Caco-2 (cell line): ENCODE measurements at regions not wholly inside any gene's neighbourhood (a gene's known extent, or its start where the extent isn't known, plus 50 kb on each side); places are given as distances from the start of the nearest gene placed in this dataset.
"Not testable (repeated sequence)": the region's sequence is repeated elsewhere in the genome, so short reads cannot be mapped to it uniquely, and the experiment has no call there.

Experiments used
- BruUV-seq: library from RNA; stranded (reverse); fragments of 400-500 nt; replicated peaks from 2 replicates; lab custom pipeline; 2021; lab: Mats Ljungman, UMichigan
- CTCF ChIA-PET: fragments of 300-600 bp; sonication (Branson Sonifier 250); formaldehyde crosslinking; loops from one replicate; lab custom pipeline; 2022; ENCODE audit warnings: antibody characterized with exemption; lab: Charles Lee
- POLR2A ChIA-PET: fragments of 300-600 bp; sonication (Branson Sonifier 250); formaldehyde crosslinking; loops from one replicate; lab custom pipeline; 2022; ENCODE audit warnings: antibody characterized with exemption; lab: Charles Lee
- DNase-seq, 2 experiments: peaks; one replicate each; pipeline versions ENCODE4 v3.0.0 to v3.0.0-alpha.2; 2020 to 2022
- H3K27me3 ChIP-seq: replicated peaks from 2 replicates; pipeline ENCODE4 v1.6.0; 2011; ENCODE audit warnings: low read length; ENCODE audit not compliant: control insufficient read depth, insufficient read depth
- H3K36me3 ChIP-seq: 2 replicates; pipeline ENCODE4 v1.5.1; 2011; ENCODE audit warnings: low read length; ENCODE audit not compliant: control insufficient read depth, insufficient read depth
- H3K4me1 ChIP-seq: fragments of 250-450 bp; sonication (Bioruptor Pico); 2 replicates; pipeline ENCODE4 v1.5.1; 2020; ENCODE audit warnings: mild to moderate bottlenecking
- H3K4me3 ChIP-seq: 2 replicates; pipeline ENCODE4 v1.5.1; 2011; ENCODE audit warnings: low read depth, mild to moderate bottlenecking, control low read depth, low read length
- H3K9me3 ChIP-seq: fragments of 250-450 bp; sonication (Bioruptor Pico); 2 replicates; pipeline ENCODE4 v1.5.1; 2020; ENCODE audit warnings: mild to moderate bottlenecking, moderate library complexity
- H3K27ac Mint-ChIP-seq: one replicate; pipeline ENCODE4 v1.8.0; 2022; ENCODE audit warnings: mixed read lengths; ENCODE audit not compliant: unreplicated experiment
- H3K27me3 Mint-ChIP-seq: one replicate; pipeline ENCODE4 v1.8.0; 2022; ENCODE audit warnings: mixed read lengths; ENCODE audit not compliant: insufficient read depth, unreplicated experiment
- H3K36me3 Mint-ChIP-seq: one replicate; pipeline ENCODE4 v1.8.0; 2022; ENCODE audit warnings: mild to moderate bottlenecking, mixed read lengths; ENCODE audit not compliant: insufficient read depth, unreplicated experiment
- H3K4me1 Mint-ChIP-seq: one replicate; pipeline ENCODE4 v1.8.0; 2022; ENCODE audit warnings: low read depth, mixed read lengths; ENCODE audit not compliant: unreplicated experiment
- H3K4me3 Mint-ChIP-seq: one replicate; pipeline ENCODE4 v1.8.0; 2022; ENCODE audit warnings: mild to moderate bottlenecking, moderate library complexity, mixed read lengths; ENCODE audit not compliant: unreplicated experiment
- H3K9me3 Mint-ChIP-seq: one replicate; pipeline ENCODE4 v1.8.0; 2022; ENCODE audit warnings: mixed read lengths; ENCODE audit not compliant: unreplicated experiment
- intact Hi-C: fragments of 100-400 bp; cut with micrococcal nuclease; formaldehyde crosslinking; loops from one replicate; pipeline ENCODE4 v1.10.0; 2022; ENCODE audit not compliant: unreplicated experiment
- TF ChIP-seq, protein P1 (sequence below), 2 experiments: fragments of 200-600 bp in 1 of 2; IDR thresholded peaks; 1 replicate in 1 of 2; 2 replicates in 1 of 2; pipeline versions ENCODE4 v1.5.1 to v1.8.0; 2011 to 2022; ENCODE audit warnings: antibody characterized with exemption in 1 of 2, control low read depth in 1 of 2, inconsistent platforms in 1 of 2, low read depth in 1 of 2, low read length in 1 of 2, mild to moderate bottlenecking in 1 of 2, moderate library complexity in 1 of 2; ENCODE audit not compliant: insufficient read depth in 1 of 2, severe bottlenecking in 1 of 2, unreplicated experiment in 1 of 2

DNA sequence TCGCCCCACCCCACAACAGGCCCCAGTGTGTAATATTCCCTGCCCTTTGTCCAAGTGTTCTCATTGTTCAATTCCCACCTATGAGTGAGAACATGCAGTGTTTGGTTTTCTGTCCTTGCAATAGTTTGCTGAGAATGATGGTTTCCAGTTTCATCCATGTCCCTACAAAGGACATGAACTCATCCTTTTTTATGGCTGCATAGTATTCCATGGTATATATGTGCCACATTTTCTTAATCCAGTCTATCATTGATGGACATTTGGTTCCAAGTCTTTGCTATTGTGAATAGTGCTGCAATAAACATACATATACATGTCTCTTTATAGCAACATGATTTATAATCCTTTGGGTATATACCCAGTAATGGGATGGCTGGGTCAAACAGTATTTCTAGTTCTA is 132.7 kb downstream of the SNX10 start:
- POLR2A ChIA-PET: not testable (repeated sequence)

DNA sequence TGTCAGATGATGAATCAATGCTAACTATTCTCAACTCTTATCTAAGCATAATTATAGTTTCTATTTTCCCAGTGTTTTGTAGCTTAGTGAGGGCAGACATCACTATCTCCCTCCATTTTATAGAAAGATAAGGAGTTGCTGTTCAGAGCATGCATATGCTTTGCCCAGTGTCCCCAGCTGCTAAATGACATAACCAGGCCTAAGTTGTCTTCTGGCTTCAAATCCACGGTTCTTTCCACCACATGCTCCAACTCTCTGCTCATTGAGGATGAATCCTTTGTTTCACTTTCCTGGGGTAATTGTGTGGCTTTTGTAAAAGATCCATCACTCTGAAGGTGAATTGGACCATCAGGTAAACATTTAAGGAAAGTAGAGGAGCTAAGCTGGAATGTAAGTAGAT is 134.0 kb downstream of the SNX10 start:
- no peaks in the 10 kb centered on the region for H3K36me3 Mint-ChIP-seq
- ChIA-PET POLR2A (no interaction called here), CTCF (no interaction called here)
- H3K9me3 Mint-ChIP-seq: no peaks in the 10 kb centered on the region
- Histone ChIP-seq H3K36me3 (no peaks in the 10 kb centered on the region), H3K4me1 (no peaks in the 10 kb centered on the region), H3K9me3 (no peaks in the 10 kb centered on the region), H3K27me3 (no peaks in the 10 kb centered on the region), H3K4me3 (no peak overlapping the region)
- H3K4me3 Mint-ChIP-seq: no peak overlapping the region
- TF ChIP-seq, protein P1, sequence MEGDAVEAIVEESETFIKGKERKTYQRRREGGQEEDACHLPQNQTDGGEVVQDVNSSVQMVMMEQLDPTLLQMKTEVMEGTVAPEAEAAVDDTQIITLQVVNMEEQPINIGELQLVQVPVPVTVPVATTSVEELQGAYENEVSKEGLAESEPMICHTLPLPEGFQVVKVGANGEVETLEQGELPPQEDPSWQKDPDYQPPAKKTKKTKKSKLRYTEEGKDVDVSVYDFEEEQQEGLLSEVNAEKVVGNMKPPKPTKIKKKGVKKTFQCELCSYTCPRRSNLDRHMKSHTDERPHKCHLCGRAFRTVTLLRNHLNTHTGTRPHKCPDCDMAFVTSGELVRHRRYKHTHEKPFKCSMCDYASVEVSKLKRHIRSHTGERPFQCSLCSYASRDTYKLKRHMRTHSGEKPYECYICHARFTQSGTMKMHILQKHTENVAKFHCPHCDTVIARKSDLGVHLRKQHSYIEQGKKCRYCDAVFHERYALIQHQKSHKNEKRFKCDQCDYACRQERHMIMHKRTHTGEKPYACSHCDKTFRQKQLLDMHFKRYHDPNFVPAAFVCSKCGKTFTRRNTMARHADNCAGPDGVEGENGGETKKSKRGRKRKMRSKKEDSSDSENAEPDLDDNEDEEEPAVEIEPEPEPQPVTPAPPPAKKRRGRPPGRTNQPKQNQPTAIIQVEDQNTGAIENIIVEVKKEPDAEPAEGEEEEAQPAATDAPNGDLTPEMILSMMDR (IDR thresholded peaks at IDR 0.05; ENCODE audit: insufficient read depth in 1 of 2, low read depth in 1 of 2, low read length in 1 of 2, severe bottlenecking in 1 of 2, unreplicated experiment in 1 of 2): no peak
- BruUV-seq: no TSS peak
- no peak overlapping the region for H3K27ac Mint-ChIP-seq
- no peak for DNase-seq
- peaks cover 6% of the 10 kb centered on the region for H3K27me3 Mint-ChIP-seq
- peaks cover 13% of the 10 kb centered on the region for H3K4me1 Mint-ChIP-seq
- intact Hi-C loops: no loop called here

More for the DNA sequence above, 132.7 kb downstream of the SNX10 start:
- H3K27me3 Mint-ChIP-seq, DNase-seq, H3K4me3 Mint-ChIP-seq, H3K27ac Mint-ChIP-seq, H3K36me3 ChIP-seq, H3K36me3 Mint-ChIP-seq, CTCF ChIA-PET, H3K9me3 ChIP-seq, H3K4me1 ChIP-seq, H3K27me3 ChIP-seq, BruUV-seq, H3K9me3 Mint-ChIP-seq, H3K4me3 ChIP-seq, intact Hi-C loops: not testable (repeated sequence)
- H3K4me1 Mint-ChIP-seq: peaks cover 13% of the 10 kb centered on the region

DNA sequence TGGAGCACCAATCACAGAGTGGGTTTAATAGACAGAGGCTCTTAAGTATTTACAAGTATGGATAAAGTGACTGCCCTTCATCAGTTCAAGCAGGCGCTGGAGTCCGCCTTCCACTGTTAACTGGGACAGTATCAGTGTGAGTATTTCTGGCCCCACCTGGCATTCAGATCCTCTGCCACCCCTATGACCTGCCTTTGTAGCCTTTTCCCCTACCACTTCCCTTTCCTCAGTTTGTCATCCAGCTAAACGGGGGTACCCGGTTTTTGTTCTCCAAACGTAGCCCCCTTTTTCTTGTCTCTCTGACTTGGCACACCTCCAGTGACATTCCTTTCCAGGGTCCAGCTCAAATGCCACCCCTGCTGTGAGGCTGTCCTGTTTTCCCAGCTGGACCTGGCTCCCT is 134.4 kb downstream of the SNX10 start:
- H3K27me3 ChIP-seq: no peaks in the 10 kb centered on the region
- Mint-ChIP-seq H3K36me3 (no peaks in the 10 kb centered on the region), H3K27me3 (peaks cover 4% of the 10 kb centered on the region), H3K4me1 (peaks cover 12% of the 10 kb centered on the region), H3K27ac (no peak overlapping the region), H3K4me3 (no peak overlapping the region), H3K9me3 (no peaks in the 10 kb centered on the region)
- BruUV-seq: no TSS peak
- POLR2A ChIA-PET: no interaction called here
- CTCF ChIA-PET: no interaction called here
- intact Hi-C loops: no loop called here
- no peaks in the 10 kb centered on the region for H3K9me3 ChIP-seq
- H3K36me3 ChIP-seq: no peaks in the 10 kb centered on the region
- H3K4me1 ChIP-seq: no peaks in the 10 kb centered on the region
- TF ChIP-seq, protein P1 (IDR thresholded peaks at IDR 0.05; ENCODE audit: insufficient read depth in 1 of 2, low read depth in 1 of 2, low read length in 1 of 2, severe bottlenecking in 1 of 2, unreplicated experiment in 1 of 2): no peak
- no peak overlapping the region for H3K4me3 ChIP-seq
- no peak for DNase-seq

DNA sequence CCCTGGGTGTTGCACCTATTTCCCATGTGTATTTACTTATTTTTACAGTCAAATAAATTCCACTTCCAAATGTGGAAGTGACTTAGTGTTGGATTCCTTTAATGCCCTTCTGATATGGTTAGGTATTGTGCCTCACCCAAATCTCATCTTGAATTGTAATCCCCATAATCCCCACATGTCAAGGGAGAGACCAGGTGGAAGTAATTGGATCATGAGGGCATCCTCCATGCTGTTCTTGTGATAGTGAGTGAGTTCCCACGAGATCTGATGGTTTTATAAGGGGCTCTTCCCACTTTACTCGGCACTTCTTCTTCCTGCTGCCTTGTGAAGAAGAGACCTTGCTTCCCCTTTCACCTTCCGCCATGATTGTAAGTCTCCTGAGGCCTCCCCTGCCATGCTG is 136.9 kb downstream of the SNX10 start:
- TF ChIP-seq, protein P1 (IDR thresholded peaks at IDR 0.05; ENCODE audit: insufficient read depth in 1 of 2, low read depth in 1 of 2, low read length in 1 of 2, severe bottlenecking in 1 of 2, unreplicated experiment in 1 of 2): no peak
- no peak overlapping the region for H3K4me3 ChIP-seq
- Mint-ChIP-seq H3K4me1 (peaks cover 2% of the 10 kb centered on the region), H3K4me3 (no peak overlapping the region), H3K27me3 (no peaks in the 10 kb centered on the region), H3K36me3 (no peaks in the 10 kb centered on the region), H3K9me3 (no peaks in the 10 kb centered on the region), H3K27ac (no peak overlapping the region)
- H3K4me1 ChIP-seq: no peaks in the 10 kb centered on the region
- POLR2A ChIA-PET: no interaction called here
- CTCF ChIA-PET: no interaction called here
- no peaks in the 10 kb centered on the region for H3K9me3 ChIP-seq
- no TSS peak for BruUV-seq
- no peaks in the 10 kb centered on the region for H3K36me3 ChIP-seq
- no peaks in the 10 kb centered on the region for H3K27me3 ChIP-seq
- intact Hi-C loops: no loop called here
- no peak for DNase-seq
